ENCODE measurements at regions not wholly inside any gene's neighbourhood (a gene's known extent, or its start where the extent isn't known, plus 50 kb on each side); places are given as distances from the start of the nearest gene placed in this dataset.

GRCh38 chr7:10120936-10121335, 852.7 kb upstream of the PHF14 start:
- Histone ChIP-seq H3K27ac (ENCODE audit: low read length) (no peak overlapping the region), H4K20me1 (ENCODE audit: insufficient read depth, low read length) (no peaks in the 10 kb centered on the region), H3K9ac (ENCODE audit: low read length) (no peak overlapping the region), H3K9me3 (replicated peaks; ENCODE audit: insufficient read depth, low read length) (no peaks in the 10 kb centered on the region), H3F3A (ENCODE audit: insufficient read depth, low read length) (no peaks in the 10 kb centered on the region), H2AFZ (ENCODE audit: low read length) (no peak overlapping the region), H3K27me3 (replicated peaks; ENCODE audit: insufficient read depth, low read length) (no peaks in the 10 kb centered on the region), H3K9me2 (replicated peaks; ENCODE audit: insufficient read depth, low read length) (no peaks in the 10 kb centered on the region), H3K4me1 (ENCODE audit: low read length) (no peaks in the 10 kb centered on the region), H3K36me3 (replicated peaks; ENCODE audit: insufficient read depth, low read length) (no peaks in the 10 kb centered on the region), H3K4me3 (ENCODE audit: low read length) (no peak overlapping the region), H3K79me2 (ENCODE audit: low read length) (no peaks in the 10 kb centered on the region), H3K4me2 (ENCODE audit: low read depth, low read length) (no peak overlapping the region)
- TF ChIP-seq CTCF (IDR thresholded peaks at IDR 0.05; ENCODE audit: low read length), result no peak
- no peak for TF ChIP-seq EZH2 (optimal IDR thresholded peaks at IDR 0.05; ENCODE audit: low read depth, low read length)
- TF ChIP-seq EZH2phosphoT487 (IDR thresholded peaks at IDR 0.05; ENCODE audit: low read length), result no peak
- no peak for DNase-seq

- Histone ChIP-seq H3K27ac (ENCODE audit: low read length) (no peak overlapping the region), H3K4me1 (ENCODE audit: low read length) (no peaks in the 10 kb centered on the region), H4K20me1 (ENCODE audit: insufficient read depth, low read length) (no peaks in the 10 kb centered on the region), H3K4me2 (ENCODE audit: low read depth, low read length) (no peak overlapping the region), H3K9me3 (replicated peaks; ENCODE audit: insufficient read depth, low read length) (no peaks in the 10 kb centered on the region), H3K4me3 (ENCODE audit: low read length) (no peak overlapping the region), H3K79me2 (ENCODE audit: low read length) (no peaks in the 10 kb centered on the region), H2AFZ (ENCODE audit: low read length) (no peak overlapping the region), H3F3A (ENCODE audit: insufficient read depth, low read length) (no peaks in the 10 kb centered on the region), H3K9ac (ENCODE audit: low read length) (no peak overlapping the region), H3K27me3 (replicated peaks; ENCODE audit: insufficient read depth, low read length) (no peaks in the 10 kb centered on the region), H3K36me3 (replicated peaks; ENCODE audit: insufficient read depth, low read length) (no peaks in the 10 kb centered on the region), H3K9me2 (replicated peaks; ENCODE audit: insufficient read depth, low read length) (no peaks in the 10 kb centered on the region)
- TF ChIP-seq EZH2 (optimal IDR thresholded peaks at IDR 0.05; ENCODE audit: low read depth, low read length) (no peak), CTCF (IDR thresholded peaks at IDR 0.05; ENCODE audit: low read length) (no peak), EZH2phosphoT487 (IDR thresholded peaks at IDR 0.05; ENCODE audit: low read length) (no peak)
- DNase-seq, result no peak
These were observed 852.0 kb upstream of the PHF14 start for GRCh38 chr7:10121631-10122030.

GRCh38 chr7:10122551-10123100, 851.0 kb upstream of the PHF14 start:
- H3K9ac ChIP-seq (ENCODE audit: low read length), result no peak overlapping the region
- H3K4me1 ChIP-seq (ENCODE audit: low read length), result no peaks in the 10 kb centered on the region
- no peak overlapping the region for H3K4me3 ChIP-seq (ENCODE audit: low read length)
- no peak overlapping the region for H2AFZ ChIP-seq (ENCODE audit: low read length)
- no peak for TF ChIP-seq EZH2phosphoT487 (IDR thresholded peaks at IDR 0.05; ENCODE audit: low read length)
- TF ChIP-seq CTCF (IDR thresholded peaks at IDR 0.05; ENCODE audit: low read length), result no peak
- TF ChIP-seq EZH2 (optimal IDR thresholded peaks at IDR 0.05; ENCODE audit: low read depth, low read length), result no peak
- no peaks in the 10 kb centered on the region for H3K9me3 ChIP-seq (replicated peaks; ENCODE audit: insufficient read depth, low read length)
- H4K20me1 ChIP-seq (ENCODE audit: insufficient read depth, low read length), result no peaks in the 10 kb centered on the region
- no peaks in the 10 kb centered on the region for H3K9me2 ChIP-seq (replicated peaks; ENCODE audit: insufficient read depth, low read length)
- H3F3A ChIP-seq (ENCODE audit: insufficient read depth, low read length), result no peaks in the 10 kb centered on the region
- DNase-seq, result no peak
- H3K79me2 ChIP-seq (ENCODE audit: low read length), result no peaks in the 10 kb centered on the region
- no peaks in the 10 kb centered on the region for H3K27me3 ChIP-seq (replicated peaks; ENCODE audit: insufficient read depth, low read length)
- no peak overlapping the region for H3K4me2 ChIP-seq (ENCODE audit: low read depth, low read length)
- no peak overlapping the region for H3K27ac ChIP-seq (ENCODE audit: low read length)
- H3K36me3 ChIP-seq (replicated peaks; ENCODE audit: insufficient read depth, low read length), result no peaks in the 10 kb centered on the region

Measured in MM.1S (cell line).